Stomach (tissue), 4 donors: ENCODE measurements at regions not wholly inside any gene's neighbourhood (a gene's known extent, or its start where the extent isn't known, plus 50 kb on each side); places are given as distances from the start of the nearest gene placed in this dataset.

Experiments
- EP300 ChIP-seq: sonication (generic); formaldehyde crosslinking; IDR thresholded peaks from one replicate; pipeline ENCODE4 v1.6.1; 2017; ENCODE audit warnings: antibody characterized with exemption
- POLR2A ChIP-seq, 4 donors: fragments of 450-650 bp; IDR thresholded peaks; one replicate each; pipeline ENCODE4 v1.6.1; 2016; ENCODE audit warnings: antibody characterized with exemption in 4 of 4, control low read depth in 2 of 4, mild to moderate bottlenecking in 1 of 4, moderate library complexity in 1 of 4
- POLR2AphosphoS5 ChIP-seq, 3 donors: sonication (generic); formaldehyde crosslinking; IDR thresholded peaks; one replicate each; pipeline ENCODE4 v1.6.1; 2016; ENCODE audit warnings: antibody characterized with exemption in 3 of 3
- TF ChIP-seq, protein P1 (sequence below), 7 experiments: fragments of 450-650 bp in 4 of 7; fragments of 200-600 bp in 3 of 7; sonication (generic) in 3 of 7; IDR thresholded peaks; one replicate each; pipeline ENCODE4 v1.5.1; 2016 to 2019; ENCODE audit warnings: antibody characterized with exemption in 7 of 7, control low read depth in 2 of 7, mild to moderate bottlenecking in 1 of 7

DNA sequence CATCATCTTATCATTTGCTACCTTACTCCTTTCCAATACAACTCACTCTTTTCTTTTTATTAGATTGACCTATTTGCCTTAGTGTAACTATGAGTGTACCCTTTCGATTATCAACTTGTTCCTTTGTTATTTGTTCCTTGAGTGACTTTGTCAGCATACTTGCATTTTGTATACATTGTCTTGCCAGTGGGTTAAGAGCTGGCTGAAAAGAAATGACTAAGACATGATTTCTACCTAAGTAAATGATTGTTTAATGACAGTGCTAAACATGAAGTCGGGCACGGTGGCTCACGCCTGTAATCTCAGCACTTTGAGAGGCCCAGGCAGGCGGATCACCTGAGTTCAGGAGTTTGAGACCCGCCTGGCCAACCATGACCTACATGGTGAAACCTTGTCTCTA, 1042.3 kb downstream of the TBL1XR1 start:
- TF ChIP-seq, protein P1, sequence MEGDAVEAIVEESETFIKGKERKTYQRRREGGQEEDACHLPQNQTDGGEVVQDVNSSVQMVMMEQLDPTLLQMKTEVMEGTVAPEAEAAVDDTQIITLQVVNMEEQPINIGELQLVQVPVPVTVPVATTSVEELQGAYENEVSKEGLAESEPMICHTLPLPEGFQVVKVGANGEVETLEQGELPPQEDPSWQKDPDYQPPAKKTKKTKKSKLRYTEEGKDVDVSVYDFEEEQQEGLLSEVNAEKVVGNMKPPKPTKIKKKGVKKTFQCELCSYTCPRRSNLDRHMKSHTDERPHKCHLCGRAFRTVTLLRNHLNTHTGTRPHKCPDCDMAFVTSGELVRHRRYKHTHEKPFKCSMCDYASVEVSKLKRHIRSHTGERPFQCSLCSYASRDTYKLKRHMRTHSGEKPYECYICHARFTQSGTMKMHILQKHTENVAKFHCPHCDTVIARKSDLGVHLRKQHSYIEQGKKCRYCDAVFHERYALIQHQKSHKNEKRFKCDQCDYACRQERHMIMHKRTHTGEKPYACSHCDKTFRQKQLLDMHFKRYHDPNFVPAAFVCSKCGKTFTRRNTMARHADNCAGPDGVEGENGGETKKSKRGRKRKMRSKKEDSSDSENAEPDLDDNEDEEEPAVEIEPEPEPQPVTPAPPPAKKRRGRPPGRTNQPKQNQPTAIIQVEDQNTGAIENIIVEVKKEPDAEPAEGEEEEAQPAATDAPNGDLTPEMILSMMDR (IDR thresholded peaks at IDR 0.05): no peak
- TF ChIP-seq POLR2A (IDR thresholded peaks at IDR 0.05): no peak
- no peak for TF ChIP-seq EP300
- no peak for TF ChIP-seq POLR2AphosphoS5 (IDR thresholded peaks at IDR 0.05)
